Neural cell (in vitro differentiated cells): ENCODE measurements at regions not wholly inside any gene's neighbourhood (a gene's known extent, or its start where the extent isn't known, plus 50 kb on each side); places are given as distances from the start of the nearest gene placed in this dataset.

ENCODE experiments used
- H2AFZ ChIP-seq: fragments of 200-600, 300-800 bp; sonication (generic), shearing (Covaris generic); 2 replicates; pipeline ENCODE4 v1.6.0; 2014; ENCODE audit warnings: low read depth, mild to moderate bottlenecking, antibody characterized with exemption, low read length, moderate library complexity
- H3F3A ChIP-seq: fragments of 200-600 bp; shearing (Covaris generic); 2 replicates; pipeline ENCODE4 v1.6.1; 2016; ENCODE audit warnings: mild to moderate bottlenecking, moderate library complexity, mixed read lengths, antibody characterized with exemption, low read length; ENCODE audit not compliant: insufficient read depth, poor library complexity, severe bottlenecking
- H3K27ac ChIP-seq: fragments of 200-600, 300-800 bp; sonication (generic), shearing (Covaris generic); 2 replicates; pipeline ENCODE4 v1.5.1; 2014; ENCODE audit warnings: mild to moderate bottlenecking, low read length, moderate library complexity
- H3K27me3 ChIP-seq: fragments of 300-800, 200-600 bp; sonication (generic), shearing (Covaris generic); 2 replicates; pipeline ENCODE4 v1.6.0; 2014; ENCODE audit warnings: mild to moderate bottlenecking, low read depth, low read length, moderate library complexity; ENCODE audit not compliant: insufficient read depth
- H3K36me3 ChIP-seq: fragments of 300-800, 200-600 bp; sonication (generic), shearing (Covaris generic); 2 replicates; pipeline ENCODE4 v1.5.1; 2014; ENCODE audit warnings: mild to moderate bottlenecking, antibody characterized with exemption, low read length, moderate library complexity; ENCODE audit not compliant: insufficient read depth
- H3K4me2 ChIP-seq: fragments of 300-800, 200-600 bp; sonication (generic), shearing (Covaris generic); 2 replicates; pipeline ENCODE4 v1.6.0; 2014; ENCODE audit warnings: mild to moderate bottlenecking, low read length
- H3K4me3 ChIP-seq: fragments of 300-800, 200-600 bp; sonication (generic), shearing (Covaris generic); 2 replicates; pipeline ENCODE4 v1.5.1; 2014; ENCODE audit warnings: mild to moderate bottlenecking, low read length, moderate library complexity
- H3K79me2 ChIP-seq: fragments of 200-600 bp; shearing (Covaris generic); replicated peaks from 2 replicates; pipeline ENCODE4 v1.6.0; 2014; ENCODE audit warnings: mild to moderate bottlenecking, low read length, moderate library complexity; ENCODE audit not compliant: insufficient read depth
- H3K9ac ChIP-seq: fragments of 300-800, 200-600 bp; sonication (generic), shearing (Covaris generic); 2 replicates; pipeline ENCODE4 v1.6.1; 2016; ENCODE audit warnings: mild to moderate bottlenecking, low read length, mixed read lengths
- H3K9me2 ChIP-seq: fragments of 200-600 bp; shearing (Covaris generic); 2 replicates; pipeline ENCODE4 v1.6.1; 2016; ENCODE audit warnings: mild to moderate bottlenecking, low read length, mixed read lengths; ENCODE audit not compliant: insufficient read depth
- H3K9me3 ChIP-seq: fragments of 200-600, 300-800 bp; sonication (generic), shearing (Covaris generic); 2 replicates; pipeline ENCODE4 v1.6.1; 2016; ENCODE audit warnings: mild to moderate bottlenecking, mixed run types, low read length, moderate library complexity, mixed read lengths
- H4K20me1 ChIP-seq: fragments of 200-600 bp; shearing (Covaris generic); 2 replicates; pipeline ENCODE4 v1.6.1; 2016; ENCODE audit warnings: mild to moderate bottlenecking, mixed run types; ENCODE audit not compliant: insufficient read depth
- EP300 ChIP-seq: fragments of 450-650 bp; conservative IDR thresholded peaks from 2 replicates; pipeline ENCODE4 v1.6.1; 2014; ENCODE audit warnings: antibody characterized with exemption, mild to moderate bottlenecking, moderate library complexity; ENCODE audit not compliant: poor library complexity, severe bottlenecking
- EZH2 ChIP-seq: fragments of 200-600, 300-800 bp; shearing (Covaris generic), sonication (generic); IDR thresholded peaks from 2 replicates; pipeline ENCODE4 v1.6.1; 2014; ENCODE audit warnings: antibody characterized with exemption, low read length, borderline replicate concordance, mild to moderate bottlenecking; ENCODE audit not compliant: insufficient read depth, poor library complexity, severe bottlenecking
- MXI1 ChIP-seq: fragments of 450-650 bp; conservative IDR thresholded peaks from 2 replicates; pipeline ENCODE4 v1.6.1; 2014; ENCODE audit warnings: antibody characterized with exemption, mild to moderate bottlenecking; ENCODE audit not compliant: poor library complexity, severe bottlenecking
- POLR2AphosphoS5 ChIP-seq: IDR thresholded peaks from 2 replicates; pipeline ENCODE4 v1.6.1; 2012
- RAD21 ChIP-seq: fragments of 450-650 bp; conservative IDR thresholded peaks from 2 replicates; pipeline ENCODE4 v1.6.1; 2014; ENCODE audit warnings: antibody characterized with exemption, mild to moderate bottlenecking, moderate library complexity
- REST ChIP-seq: IDR thresholded peaks from 2 replicates; pipeline ENCODE4 v1.6.1; 2012; ENCODE audit warnings: borderline replicate concordance
- SMC3 ChIP-seq: fragments of 450-650 bp; conservative IDR thresholded peaks from 2 replicates; pipeline ENCODE4 v1.6.1; 2014; ENCODE audit warnings: antibody characterized with exemption, mild to moderate bottlenecking, moderate library complexity; ENCODE audit not compliant: poor library complexity
- TAF1 ChIP-seq: IDR thresholded peaks from 2 replicates; pipeline ENCODE4 v1.6.1; 2012; ENCODE audit warnings: low read depth
- TF ChIP-seq, protein P1 (sequence below): fragments of 450-650 bp; IDR thresholded peaks from 2 replicates; pipeline ENCODE4 v1.5.1; 2014; ENCODE audit warnings: antibody characterized with exemption, mild to moderate bottlenecking, moderate library complexity; ENCODE audit not compliant: poor library complexity, severe bottlenecking

- Histone ChIP-seq H3K9ac (no peak overlapping the region), H3K4me2 (no peak overlapping the region), H2AFZ (no peak overlapping the region), H3K9me3 (no peaks in the 10 kb centered on the region), H3K9me2 (no peaks in the 10 kb centered on the region), H3K79me2 (no peaks in the 10 kb centered on the region), H3K4me3 (no peak overlapping the region), H3K27ac (peak overlapping the region; percentile 64), H3K36me3 (no peaks in the 10 kb centered on the region), H4K20me1 (no peaks in the 10 kb centered on the region), H3F3A (no peaks in the 10 kb centered on the region), H3K27me3 (no peaks in the 10 kb centered on the region)
- no peak for TF ChIP-seq TAF1
- TF ChIP-seq, protein P1, sequence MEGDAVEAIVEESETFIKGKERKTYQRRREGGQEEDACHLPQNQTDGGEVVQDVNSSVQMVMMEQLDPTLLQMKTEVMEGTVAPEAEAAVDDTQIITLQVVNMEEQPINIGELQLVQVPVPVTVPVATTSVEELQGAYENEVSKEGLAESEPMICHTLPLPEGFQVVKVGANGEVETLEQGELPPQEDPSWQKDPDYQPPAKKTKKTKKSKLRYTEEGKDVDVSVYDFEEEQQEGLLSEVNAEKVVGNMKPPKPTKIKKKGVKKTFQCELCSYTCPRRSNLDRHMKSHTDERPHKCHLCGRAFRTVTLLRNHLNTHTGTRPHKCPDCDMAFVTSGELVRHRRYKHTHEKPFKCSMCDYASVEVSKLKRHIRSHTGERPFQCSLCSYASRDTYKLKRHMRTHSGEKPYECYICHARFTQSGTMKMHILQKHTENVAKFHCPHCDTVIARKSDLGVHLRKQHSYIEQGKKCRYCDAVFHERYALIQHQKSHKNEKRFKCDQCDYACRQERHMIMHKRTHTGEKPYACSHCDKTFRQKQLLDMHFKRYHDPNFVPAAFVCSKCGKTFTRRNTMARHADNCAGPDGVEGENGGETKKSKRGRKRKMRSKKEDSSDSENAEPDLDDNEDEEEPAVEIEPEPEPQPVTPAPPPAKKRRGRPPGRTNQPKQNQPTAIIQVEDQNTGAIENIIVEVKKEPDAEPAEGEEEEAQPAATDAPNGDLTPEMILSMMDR, result no peak
- no peak for TF ChIP-seq SMC3
- no peak for TF ChIP-seq REST
- no peak for TF ChIP-seq EZH2
- TF ChIP-seq POLR2AphosphoS5, result peak; percentile 69
- TF ChIP-seq EP300, result peak; percentile 94
- TF ChIP-seq RAD21, result no peak
- no peak for TF ChIP-seq MXI1
Measured at GRCh38 chr18:27869735-27870134, 307.2 kb downstream of the CDH2 start.

- Histone ChIP-seq H3K9ac (no peak overlapping the region), H3K36me3 (no peaks in the 10 kb centered on the region), H3F3A (no peaks in the 10 kb centered on the region), H4K20me1 (no peaks in the 10 kb centered on the region), H2AFZ (no peak overlapping the region), H3K4me2 (no peak overlapping the region), H3K79me2 (no peaks in the 10 kb centered on the region), H3K9me3 (no peaks in the 10 kb centered on the region), H3K27ac (no peak overlapping the region), H3K4me3 (no peak overlapping the region), H3K9me2 (no peaks in the 10 kb centered on the region), H3K27me3 (no peaks in the 10 kb centered on the region)
- TF ChIP-seq RAD21 (no peak), SMC3 (no peak), EZH2 (no peak), MXI1 (no peak), REST (no peak), POLR2AphosphoS5 (no peak), TAF1 (no peak), EP300 (no peak)
- TF ChIP-seq, protein P1, result no peak
Measured at GRCh38 chr18:27865431-27865830, 311.5 kb downstream of the CDH2 start.
